ENCODE measurements at regions not wholly inside any gene's neighbourhood (a gene's known extent, or its start where the extent isn't known, plus 50 kb on each side); places are given as distances from the start of the nearest gene placed in this dataset.

GRCh38 chr2:6747433-6747832, 118.3 kb downstream of the CMPK2 start:
- DNase-seq, result no peak
- H3K27ac ChIP-seq, result no peak overlapping the region
- no peak overlapping the region for H3K4me3 ChIP-seq
- TF ChIP-seq POLR2A (IDR thresholded peaks at IDR 0.05), result no peak
- no peaks in the 10 kb centered on the region for H3K9me3 ChIP-seq
- H3K27me3 ChIP-seq, result no peaks in the 10 kb centered on the region
- no peaks in the 10 kb centered on the region for H3K4me1 ChIP-seq
- no peaks in the 10 kb centered on the region for H3K36me3 ChIP-seq

GRCh38 chr2:6748406-6749067, 117.2 kb downstream of the CMPK2 start:
- H3K36me3 ChIP-seq, result no peaks in the 10 kb centered on the region
- no peak for TF ChIP-seq POLR2A (IDR thresholded peaks at IDR 0.05)
- TF ChIP-seq, protein P1, sequence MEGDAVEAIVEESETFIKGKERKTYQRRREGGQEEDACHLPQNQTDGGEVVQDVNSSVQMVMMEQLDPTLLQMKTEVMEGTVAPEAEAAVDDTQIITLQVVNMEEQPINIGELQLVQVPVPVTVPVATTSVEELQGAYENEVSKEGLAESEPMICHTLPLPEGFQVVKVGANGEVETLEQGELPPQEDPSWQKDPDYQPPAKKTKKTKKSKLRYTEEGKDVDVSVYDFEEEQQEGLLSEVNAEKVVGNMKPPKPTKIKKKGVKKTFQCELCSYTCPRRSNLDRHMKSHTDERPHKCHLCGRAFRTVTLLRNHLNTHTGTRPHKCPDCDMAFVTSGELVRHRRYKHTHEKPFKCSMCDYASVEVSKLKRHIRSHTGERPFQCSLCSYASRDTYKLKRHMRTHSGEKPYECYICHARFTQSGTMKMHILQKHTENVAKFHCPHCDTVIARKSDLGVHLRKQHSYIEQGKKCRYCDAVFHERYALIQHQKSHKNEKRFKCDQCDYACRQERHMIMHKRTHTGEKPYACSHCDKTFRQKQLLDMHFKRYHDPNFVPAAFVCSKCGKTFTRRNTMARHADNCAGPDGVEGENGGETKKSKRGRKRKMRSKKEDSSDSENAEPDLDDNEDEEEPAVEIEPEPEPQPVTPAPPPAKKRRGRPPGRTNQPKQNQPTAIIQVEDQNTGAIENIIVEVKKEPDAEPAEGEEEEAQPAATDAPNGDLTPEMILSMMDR (IDR thresholded peaks at IDR 0.05), result no peak
- no peak overlapping the region for H3K27ac ChIP-seq
- H3K4me3 ChIP-seq, result no peak overlapping the region
- H3K27me3 ChIP-seq, result no peaks in the 10 kb centered on the region
- H3K4me1 ChIP-seq, result no peaks in the 10 kb centered on the region
- H3K9me3 ChIP-seq, result no peaks in the 10 kb centered on the region
- DNase-seq, result no peak

- no peaks in the 10 kb centered on the region for H3K36me3 ChIP-seq
- no peaks in the 10 kb centered on the region for H3K9me3 ChIP-seq
- H3K4me1 ChIP-seq, result no peaks in the 10 kb centered on the region
- H3K27ac ChIP-seq, result no peak overlapping the region
- H3K27me3 ChIP-seq, result no peaks in the 10 kb centered on the region
- DNase-seq, result no peak
- no peak overlapping the region for H3K4me3 ChIP-seq
- TF ChIP-seq, protein P1 (IDR thresholded peaks at IDR 0.05), result no peak
- TF ChIP-seq POLR2A (IDR thresholded peaks at IDR 0.05), result no peak
These were observed 115.7 kb downstream of the CMPK2 start for GRCh38 chr2:6749962-6750361.

DNA sequence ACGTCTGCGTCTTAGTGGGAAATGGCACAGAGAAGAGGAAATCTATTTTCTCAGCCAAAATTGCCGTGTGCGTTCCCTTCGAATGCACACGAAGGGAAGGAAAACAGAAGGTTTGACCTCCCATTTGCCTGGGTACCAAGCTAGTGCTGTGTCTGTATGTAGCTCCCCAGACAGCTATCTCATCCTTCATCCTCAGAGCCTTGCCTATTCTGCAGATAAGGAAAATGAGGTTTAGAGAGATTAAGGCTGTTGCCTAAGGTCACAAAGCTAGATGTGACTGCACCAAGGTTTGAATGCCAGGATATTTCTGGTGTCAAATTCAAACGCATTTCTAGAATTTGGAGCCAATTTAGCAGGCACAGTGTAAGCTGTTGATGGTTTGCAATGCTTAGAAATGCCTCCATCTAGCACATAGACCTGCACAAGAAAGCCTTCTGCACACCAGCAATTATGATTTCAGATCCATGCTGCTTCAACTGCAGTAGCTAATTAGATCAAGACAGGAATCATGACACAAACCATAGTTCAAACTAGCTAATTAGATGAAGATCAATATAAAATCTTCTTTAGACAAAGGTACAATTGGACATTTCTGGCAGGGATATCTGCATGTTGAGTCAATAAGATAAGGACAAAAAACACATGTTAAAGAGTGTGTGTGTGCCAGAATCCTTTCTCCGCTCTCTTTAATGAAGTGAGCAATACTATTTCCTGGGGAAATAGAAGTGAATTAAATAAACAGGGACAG, 115.1 kb downstream of the CMPK2 start:
- H3K36me3 ChIP-seq, result no peaks in the 10 kb centered on the region
- H3K9me3 ChIP-seq, result no peaks in the 10 kb centered on the region
- no peaks in the 10 kb centered on the region for H3K27me3 ChIP-seq
- no peak for DNase-seq
- H3K27ac ChIP-seq, result no peak overlapping the region
- no peak overlapping the region for H3K4me3 ChIP-seq
- no peaks in the 10 kb centered on the region for H3K4me1 ChIP-seq
- no peak for TF ChIP-seq POLR2A (IDR thresholded peaks at IDR 0.05)
- TF ChIP-seq, protein P1 (IDR thresholded peaks at IDR 0.05), result no peak

DNA sequence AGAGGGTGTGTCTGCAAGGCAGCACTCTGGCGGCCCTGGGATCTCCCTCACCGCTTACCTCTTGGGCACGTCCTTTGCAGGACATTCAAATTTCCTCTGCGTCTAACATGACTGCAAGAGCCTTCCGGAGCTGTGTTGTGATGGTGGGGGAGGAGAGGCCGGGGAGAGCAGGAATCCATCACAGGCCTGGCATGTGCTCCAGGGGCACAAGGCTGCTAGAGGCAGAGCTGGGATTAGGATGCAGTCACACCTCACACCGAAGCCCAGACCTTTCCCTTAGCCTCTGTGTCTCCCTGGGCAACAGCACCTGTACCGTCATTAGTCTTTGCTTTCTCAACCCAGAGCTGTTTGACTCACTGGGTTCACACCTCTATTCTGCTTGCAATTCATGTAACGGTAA, 111.3 kb downstream of the CMPK2 start:
- Histone ChIP-seq H3K4me3 (no peak overlapping the region), H3K36me3 (no peaks in the 10 kb centered on the region), H3K27ac (no peak overlapping the region), H3K9me3 (no peaks in the 10 kb centered on the region), H3K27me3 (no peaks in the 10 kb centered on the region), H3K4me1 (no peaks in the 10 kb centered on the region)
- DNase-seq, result no peak
- no peak for TF ChIP-seq POLR2A (IDR thresholded peaks at IDR 0.05)
- TF ChIP-seq, protein P1 (IDR thresholded peaks at IDR 0.05), result no peak

DNA sequence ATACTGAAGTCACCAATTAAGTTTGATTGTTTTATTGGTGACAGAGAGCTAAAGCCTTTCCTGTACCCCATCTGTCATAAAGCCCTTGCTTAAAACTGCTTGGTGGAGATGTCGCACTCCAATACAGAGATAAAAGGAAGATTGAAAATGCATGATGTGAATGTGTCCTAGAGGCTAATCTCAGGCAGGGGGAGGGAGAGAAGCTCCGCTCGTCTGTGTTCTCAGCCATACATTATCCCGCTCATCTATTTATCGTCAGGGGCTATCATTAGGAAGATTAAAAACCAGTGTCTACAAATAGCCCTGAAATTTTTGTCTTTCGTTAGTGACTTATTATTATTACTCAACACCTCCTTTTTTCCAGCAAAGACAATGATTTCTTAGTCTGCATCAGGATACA, 110.3 kb downstream of the CMPK2 start:
- Histone ChIP-seq H3K27ac (no peak overlapping the region), H3K9me3 (no peaks in the 10 kb centered on the region), H3K36me3 (no peaks in the 10 kb centered on the region), H3K27me3 (no peaks in the 10 kb centered on the region), H3K4me3 (no peak overlapping the region), H3K4me1 (no peaks in the 10 kb centered on the region)
- DNase-seq, result no peak
- no peak for TF ChIP-seq POLR2A (IDR thresholded peaks at IDR 0.05)

Measured in Peyer's patch (tissue), 4 donors.